GM19324 (cell line): ENCODE measurements at regions not wholly inside any gene's neighbourhood (a gene's known extent, or its start where the extent isn't known, plus 50 kb on each side); places are given as distances from the start of the nearest gene placed in this dataset.
"Not testable (repeated sequence)": the region's sequence is repeated elsewhere in the genome, so short reads cannot be mapped to it uniquely, and the experiment has no call there.

Experiments
- ATAC-seq: cut with Tn5 transposase; IDR thresholded peaks from one replicate; pipeline ENCODE4 v1.9.1; 2021; ENCODE audit warnings: mild to moderate bottlenecking, moderate library complexity; ENCODE audit not compliant: unreplicated experiment, low FRiP score

- ATAC-seq: no peak
Measured at GRCh38 chr7:8809320-8809719, 375.9 kb downstream of the NXPH1 start.

- ATAC-seq: no peak
Measured at GRCh38 chr7:8817448-8818036, 384.1 kb downstream of the NXPH1 start.

- no peak for ATAC-seq
Measured at GRCh38 chr7:8818406-8818805, 385.0 kb downstream of the NXPH1 start.

GRCh38 chr7:8822595-8822994 is 389.2 kb downstream of the NXPH1 start:
- ATAC-seq: no peak

GRCh38 chr7:8823486-8823885 is 390.1 kb downstream of the NXPH1 start:
- ATAC-seq: no peak

GRCh38 chr7:8827329-8827728 is 393.9 kb downstream of the NXPH1 start:
- no peak for ATAC-seq

- no peak for ATAC-seq
Measured at GRCh38 chr7:8829100-8829499, 395.7 kb downstream of the NXPH1 start.

- no peak for ATAC-seq
Measured at GRCh38 chr7:8831376-8831775, 398.0 kb downstream of the NXPH1 start.

GRCh38 chr7:8833355-8833754 is 399.9 kb downstream of the NXPH1 start:
- no peak for ATAC-seq

GRCh38 chr7:8841171-8841570 is 407.8 kb downstream of the NXPH1 start:
- no peak for ATAC-seq

GRCh38 chr7:8871716-8872115 is 438.3 kb downstream of the NXPH1 start:
- no peak for ATAC-seq

- no peak for ATAC-seq
Measured at GRCh38 chr7:8881916-8882315, 448.5 kb downstream of the NXPH1 start.

GRCh38 chr7:8885480-8886000 is 452.1 kb downstream of the NXPH1 start:
- no peak for ATAC-seq

GRCh38 chr7:8890346-8890745 is 456.9 kb downstream of the NXPH1 start:
- not testable (repeated sequence) for ATAC-seq

GRCh38 chr7:8893775-8894174 is 460.4 kb downstream of the NXPH1 start:
- ATAC-seq: no peak

- ATAC-seq: no peak
Measured at GRCh38 chr7:8906396-8907075, 473.1 kb downstream of the NXPH1 start.

GRCh38 chr7:8908889-8909288 is 475.5 kb downstream of the NXPH1 start:
- no peak for ATAC-seq

GRCh38 chr7:8913682-8914081 is 480.3 kb downstream of the NXPH1 start:
- no peak for ATAC-seq

- no peak for ATAC-seq
Measured at GRCh38 chr7:8921807-8922206, 488.4 kb downstream of the NXPH1 start.

- no peak for ATAC-seq
Measured at GRCh38 chr7:8922726-8923125, 489.3 kb downstream of the NXPH1 start.

- ATAC-seq: no peak
Measured at GRCh38 chr7:8923164-8923806, 489.9 kb downstream of the NXPH1 start.
